ENCODE measurements at regions not wholly inside any gene's neighbourhood (a gene's known extent, or its start where the extent isn't known, plus 50 kb on each side); places are given as distances from the start of the nearest gene placed in this dataset.

GRCh38 chr16:82440336-82440735 lies 186.4 kb upstream of the CDH13 start:
- Histone ChIP-seq H3K79me2 (ENCODE audit: control insufficient read depth, insufficient read depth, low read length) (no peaks in the 10 kb centered on the region), H4K20me1 (ENCODE audit: control insufficient read depth, insufficient read depth) (no peaks in the 10 kb centered on the region), H3K27me3 (replicated peaks in 1 of 2; ENCODE audit: control insufficient read depth in 2 of 2, insufficient read depth in 2 of 2, low read length in 1 of 2) (0 out of 4 replicates have a peak, but pooled peaks cover 0 to 2% of the 10 kb centered on the region in 2 experiments), H3K36me3 (ENCODE audit: control insufficient read depth in 2 of 2, insufficient read depth in 2 of 2, low read length in 1 of 2) (no peaks in the 10 kb centered on the region), H3K4me3 (no peak overlapping the region), H3K27ac (ENCODE audit: control insufficient read depth, insufficient read depth) (no peak overlapping the region), H3K4me2 (ENCODE audit: control insufficient read depth, insufficient read depth) (no peak overlapping the region), H3K9me3 (replicated peaks; ENCODE audit: control insufficient read depth, insufficient read depth, low read length) (no peaks in the 10 kb centered on the region), H3K4me1 (ENCODE audit: control insufficient read depth, insufficient read depth, low read length) (no peaks in the 10 kb centered on the region), H2AFZ (ENCODE audit: control insufficient read depth, low read depth, low read length) (no peak overlapping the region), H3K9ac (ENCODE audit: control insufficient read depth, insufficient read depth, low read length) (no peak overlapping the region)
- BruUV-seq (replicated peaks) = no TSS peak
- ATAC-seq = no peak
- ChIA-PET SMC1A (ENCODE audit: uncharacterized antibody, unreplicated experiment) (no interaction called here), CTCF (interaction anchor here (0.9 kb wide), 1 partner anchor 16 kb away, joined by 3 read pairs; no protein-coding TSS in a partner anchor), RAD21 (ENCODE audit: unreplicated experiment) (no interaction called here), POLR2A (no interaction called here)
- in situ Hi-C loops (cut with MboI) = no loop called here
- intact Hi-C loops (cut with micrococcal nuclease; ENCODE audit: unreplicated experiment) = no loop called here
- no peak for TF ChIP-seq KDM1A (IDR thresholded peaks at IDR 0.05; ENCODE audit: borderline replicate concordance)
- no peak for TF ChIP-seq DPF2 (IDR thresholded peaks at IDR 0.05)
- no peak for TF ChIP-seq ZNF217 (IDR thresholded peaks at IDR 0.05)
- TF ChIP-seq USF2 (IDR thresholded peaks at IDR 0.05; ENCODE audit: borderline replicate concordance, low read depth, low read length) = no peak
- TF ChIP-seq E4F1 (IDR thresholded peaks at IDR 0.05; ENCODE audit: borderline replicate concordance, partially characterized antibody) = no peak
- TF ChIP-seq SKIL (IDR thresholded peaks at IDR 0.05; ENCODE audit: low read depth, poor library complexity, severe bottlenecking) = no peak
- TF ChIP-seq ZNF622 (IDR thresholded peaks at IDR 0.05) = no peak
- TF ChIP-seq ZBTB11 (CRISPR knock-in tag; IDR thresholded peaks at IDR 0.05) = no peak
- no peak for DNase-seq (ENCODE audit: low read depth, low spot score)
- 31% methylated on average over 6 of the region's 6 CpGs for WGBS (ENCODE audit: insufficient coverage, insufficient replicate concordance, low lambda C conversion rate, missing lambda C conversion rate)
- FAIRE-seq = no peak

Data from GM12878 (cell line).